ENCODE measurements at regions not wholly inside any gene's neighbourhood (a gene's known extent, or its start where the extent isn't known, plus 50 kb on each side); places are given as distances from the start of the nearest gene placed in this dataset.

DNA sequence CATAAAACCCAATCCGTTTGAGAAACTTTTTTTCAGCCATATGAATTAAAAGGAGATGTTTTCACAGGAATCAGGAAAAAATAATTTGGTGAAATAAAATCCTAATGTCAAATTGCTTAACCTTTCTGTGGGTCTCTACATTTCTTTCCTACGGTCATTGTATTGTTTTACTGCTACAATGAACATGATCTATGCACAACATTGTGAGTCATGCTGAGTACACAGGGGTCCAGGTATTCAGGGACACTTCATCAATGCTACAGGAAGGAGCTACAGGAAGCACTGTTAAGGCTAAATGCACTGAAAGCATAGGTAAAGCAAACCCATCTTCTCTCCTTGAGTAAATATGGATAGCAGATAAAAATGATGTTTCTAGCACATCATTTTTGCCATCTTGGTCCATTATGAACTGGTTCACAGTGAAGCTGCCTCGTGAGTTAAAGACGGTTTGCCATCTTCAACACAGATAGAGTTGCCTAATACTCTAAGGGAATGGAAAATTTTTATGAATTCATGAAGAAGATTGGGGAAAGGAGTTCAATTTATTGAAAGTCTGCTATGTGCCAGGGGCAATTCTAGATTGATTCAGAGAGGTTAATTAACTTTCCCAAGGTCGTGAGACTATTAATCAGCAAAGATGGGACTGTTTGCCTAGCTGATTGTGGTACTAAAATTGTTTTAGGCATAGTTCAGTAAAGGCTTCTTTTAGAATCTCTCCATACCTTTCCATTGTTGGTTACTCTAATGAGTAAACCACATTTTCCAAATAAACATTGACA lies 85.5 kb downstream of the DIRAS2 start:
- no peak for TF ChIP-seq EZH2 (IDR thresholded peaks at IDR 0.05)
- TF ChIP-seq FOXP2 (optimal IDR thresholded peaks at IDR 0.05; ENCODE audit: control extremely low read depth, extremely low read length, insufficient read depth): no peak
